D721Med (cell line): ENCODE measurements at regions not wholly inside any gene's neighbourhood (a gene's known extent, or its start where the extent isn't known, plus 50 kb on each side); places are given as distances from the start of the nearest gene placed in this dataset.
"Not testable (repeated sequence)": the region's sequence is repeated elsewhere in the genome, so short reads cannot be mapped to it uniquely, and the experiment has no call there.

ENCODE experiments used
- DNase-seq: peaks from one replicate; pipeline ENCODE4 v3.0.0; 2011; ENCODE audit warnings: low spot score; ENCODE audit not compliant: insufficient read length
- FAIRE-seq: peaks from 2 replicates; lab custom pipeline; 2011; peaks lifted over from hg19 to GRCh38; lab: Jason Lieb, UNC
- TF ChIP-seq, protein P1 (sequence below): IDR thresholded peaks from 2 replicates; pipeline ENCODE4 v1.5.1; 2012; ENCODE audit warnings: mild to moderate bottlenecking, control low read depth; ENCODE audit not compliant: insufficient read depth; ENCODE audit errors: missing control alignments

DNA sequence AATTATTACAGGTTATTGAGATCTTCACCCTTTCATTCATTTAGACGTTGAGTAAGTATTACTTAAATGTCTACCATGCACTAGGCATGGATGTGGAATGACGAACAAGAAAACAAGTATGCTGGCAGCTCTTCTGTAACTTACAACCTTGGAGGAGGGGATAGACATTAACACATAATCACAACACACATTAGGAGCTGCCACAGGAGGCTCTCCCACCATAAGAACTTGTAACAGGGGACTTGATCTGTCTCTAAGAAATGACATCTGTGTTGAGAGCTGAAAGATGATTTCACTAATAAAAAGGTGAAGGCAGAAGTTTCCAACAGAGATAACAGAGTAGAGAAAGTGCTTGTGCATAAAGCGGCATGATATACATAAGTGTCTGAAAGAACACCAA is 384.7 kb upstream of the ZEB2 start:
- no peak for DNase-seq
- FAIRE-seq = no peak
- TF ChIP-seq, protein P1, sequence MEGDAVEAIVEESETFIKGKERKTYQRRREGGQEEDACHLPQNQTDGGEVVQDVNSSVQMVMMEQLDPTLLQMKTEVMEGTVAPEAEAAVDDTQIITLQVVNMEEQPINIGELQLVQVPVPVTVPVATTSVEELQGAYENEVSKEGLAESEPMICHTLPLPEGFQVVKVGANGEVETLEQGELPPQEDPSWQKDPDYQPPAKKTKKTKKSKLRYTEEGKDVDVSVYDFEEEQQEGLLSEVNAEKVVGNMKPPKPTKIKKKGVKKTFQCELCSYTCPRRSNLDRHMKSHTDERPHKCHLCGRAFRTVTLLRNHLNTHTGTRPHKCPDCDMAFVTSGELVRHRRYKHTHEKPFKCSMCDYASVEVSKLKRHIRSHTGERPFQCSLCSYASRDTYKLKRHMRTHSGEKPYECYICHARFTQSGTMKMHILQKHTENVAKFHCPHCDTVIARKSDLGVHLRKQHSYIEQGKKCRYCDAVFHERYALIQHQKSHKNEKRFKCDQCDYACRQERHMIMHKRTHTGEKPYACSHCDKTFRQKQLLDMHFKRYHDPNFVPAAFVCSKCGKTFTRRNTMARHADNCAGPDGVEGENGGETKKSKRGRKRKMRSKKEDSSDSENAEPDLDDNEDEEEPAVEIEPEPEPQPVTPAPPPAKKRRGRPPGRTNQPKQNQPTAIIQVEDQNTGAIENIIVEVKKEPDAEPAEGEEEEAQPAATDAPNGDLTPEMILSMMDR = no peak

DNA sequence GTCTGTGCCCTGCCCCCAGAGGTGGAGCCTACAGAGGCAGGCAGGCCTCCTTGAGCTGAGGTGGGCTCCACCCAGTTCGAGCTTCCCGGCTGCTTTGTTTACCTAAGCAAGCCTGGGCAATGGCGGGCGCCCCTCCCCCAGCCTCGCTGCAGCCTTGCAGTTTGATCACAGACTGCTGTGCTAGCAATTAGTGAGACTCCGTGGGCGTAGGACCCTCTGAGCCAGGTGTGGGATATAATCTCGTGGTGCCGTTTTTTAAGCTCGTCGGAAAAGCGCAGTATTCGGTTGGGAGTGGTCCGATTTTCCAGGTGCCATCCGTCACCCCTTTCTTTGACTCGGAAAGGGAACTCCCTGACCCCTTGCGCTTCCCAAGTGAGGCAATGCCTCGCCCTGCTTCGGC is 383.1 kb upstream of the ZEB2 start:
- FAIRE-seq = not testable (repeated sequence)

DNA sequence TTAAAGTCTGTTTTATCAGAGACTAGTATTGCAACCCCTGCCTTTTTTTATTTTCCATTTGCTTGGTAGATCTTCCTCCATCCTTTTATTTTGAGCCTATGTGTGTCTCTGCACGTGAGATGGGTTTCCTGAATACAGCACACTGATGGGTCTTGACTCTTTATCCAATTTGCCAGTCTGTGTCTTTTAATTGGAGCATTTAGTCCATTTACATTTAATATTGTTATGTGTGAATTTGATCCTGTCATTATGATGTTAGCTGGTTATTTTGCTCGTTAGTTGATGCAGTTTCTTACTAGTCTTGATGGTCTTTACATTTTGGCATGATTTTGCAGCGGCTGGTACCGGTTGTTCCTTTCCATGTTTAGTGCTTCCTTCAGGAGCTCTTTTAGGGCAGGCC is 381.5 kb upstream of the ZEB2 start:
- not testable (repeated sequence) for FAIRE-seq, DNase-seq

More for the DNA sequence above, 383.1 kb upstream of the ZEB2 start:
- DNase-seq = not testable (repeated sequence)

DNA sequence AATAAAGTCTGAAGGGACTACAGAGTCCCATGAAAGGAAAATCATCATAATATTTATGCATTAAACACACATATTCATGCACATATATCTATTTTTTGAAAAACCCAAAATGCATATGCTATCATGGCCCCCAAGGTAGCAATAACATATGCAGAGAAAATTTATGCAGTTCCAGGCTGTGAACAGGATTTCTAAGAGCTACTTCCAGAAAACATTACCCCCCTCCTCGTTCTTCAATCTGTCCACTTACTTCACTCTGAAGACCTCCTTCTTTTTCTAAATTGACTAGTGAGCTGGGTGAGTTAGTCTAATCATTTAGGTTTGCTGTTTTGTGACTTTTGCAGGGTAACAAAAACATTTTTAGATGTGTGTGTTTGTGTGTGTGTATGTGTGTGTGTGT is 376.4 kb upstream of the ZEB2 start:
- DNase-seq (no peak), FAIRE-seq (peak; percentile 35)
- TF ChIP-seq, protein P1 = no peak

DNA sequence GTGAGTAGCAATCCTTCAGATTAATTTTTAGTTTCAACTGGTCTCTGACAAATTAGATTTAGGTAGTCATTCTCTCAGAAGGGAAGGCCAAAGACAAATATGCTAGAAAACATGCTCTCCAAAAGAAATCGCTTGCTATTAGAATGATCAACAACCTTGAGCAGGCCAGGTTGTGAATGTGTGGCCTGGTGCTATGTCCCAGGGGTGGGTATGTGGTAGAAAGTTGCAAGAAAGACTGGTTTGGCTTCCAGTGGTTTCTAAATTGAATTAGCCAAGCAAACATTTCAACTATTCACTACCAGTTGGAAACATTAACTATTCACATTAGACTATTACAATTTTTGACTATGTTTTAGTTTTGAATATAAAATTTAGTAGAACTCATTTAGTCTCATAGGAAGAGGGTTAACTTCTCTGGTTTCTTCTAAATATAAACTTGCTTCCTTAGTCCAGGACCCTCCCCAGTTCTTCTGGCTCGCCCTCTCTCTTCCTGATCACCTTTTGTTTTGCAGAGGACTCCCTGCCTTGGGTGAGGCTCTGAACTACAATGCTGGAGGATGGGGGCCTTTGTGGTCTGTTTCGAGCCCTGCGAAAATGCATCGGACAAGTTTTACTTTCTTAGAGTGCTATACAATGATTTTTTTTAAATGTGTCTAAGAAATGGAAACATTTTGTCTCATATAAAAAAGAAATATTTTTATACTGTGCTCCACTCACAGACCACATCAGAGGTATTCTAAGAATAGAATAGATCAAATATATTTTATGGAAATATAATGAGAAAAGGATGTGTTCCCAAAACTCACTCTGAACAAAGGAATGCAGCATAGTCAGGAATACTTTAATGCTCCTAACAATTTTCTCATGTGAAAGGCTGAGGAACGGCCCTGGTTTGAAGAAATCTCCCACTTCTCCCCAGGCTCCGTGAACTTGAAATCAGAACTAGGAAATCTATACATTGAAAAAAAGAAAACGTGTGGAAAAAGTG is 375.0 kb upstream of the ZEB2 start:
- FAIRE-seq = no peak
- TF ChIP-seq, protein P1 = no peak
- no peak for DNase-seq

DNA sequence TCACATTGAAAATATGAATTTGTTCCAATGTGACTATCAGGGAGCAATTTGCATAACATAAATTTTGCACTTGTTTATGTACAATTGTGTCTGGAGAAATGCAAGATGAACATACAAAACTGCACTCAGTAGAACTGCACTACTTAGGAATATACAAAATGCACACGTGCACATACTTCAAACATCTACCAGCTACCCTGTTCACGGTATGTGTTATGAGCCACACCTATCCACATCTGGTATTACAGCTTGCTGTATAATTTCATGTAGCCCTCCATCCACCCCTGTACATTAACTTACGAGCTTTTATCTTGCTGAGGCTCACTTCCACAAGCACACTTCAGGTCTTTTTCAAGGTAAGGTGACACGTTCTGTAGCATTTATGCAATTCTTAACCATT is 373.5 kb upstream of the ZEB2 start:
- DNase-seq = no peak
- TF ChIP-seq, protein P1 = no peak
- FAIRE-seq = no peak

DNA sequence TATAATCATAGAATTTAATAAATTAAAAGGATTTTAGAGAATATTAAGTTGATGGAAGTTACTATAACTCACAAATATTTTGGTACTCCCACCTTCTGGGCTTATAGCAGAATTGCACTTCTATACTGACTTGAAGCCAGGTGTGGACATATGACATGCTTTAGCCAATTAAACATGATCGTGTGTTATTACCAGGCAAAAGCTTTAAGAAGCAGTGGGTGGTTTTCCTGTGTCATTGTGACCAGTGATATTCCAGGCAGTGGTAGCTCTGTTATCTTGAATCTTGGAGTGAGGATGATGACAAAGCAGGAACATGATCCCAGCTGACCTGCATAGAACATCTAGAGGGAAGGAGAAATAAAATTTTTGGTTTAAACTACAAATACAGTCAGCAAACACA is 370.9 kb upstream of the ZEB2 start:
- DNase-seq (no peak), FAIRE-seq (no peak)
- TF ChIP-seq, protein P1 = no peak

DNA sequence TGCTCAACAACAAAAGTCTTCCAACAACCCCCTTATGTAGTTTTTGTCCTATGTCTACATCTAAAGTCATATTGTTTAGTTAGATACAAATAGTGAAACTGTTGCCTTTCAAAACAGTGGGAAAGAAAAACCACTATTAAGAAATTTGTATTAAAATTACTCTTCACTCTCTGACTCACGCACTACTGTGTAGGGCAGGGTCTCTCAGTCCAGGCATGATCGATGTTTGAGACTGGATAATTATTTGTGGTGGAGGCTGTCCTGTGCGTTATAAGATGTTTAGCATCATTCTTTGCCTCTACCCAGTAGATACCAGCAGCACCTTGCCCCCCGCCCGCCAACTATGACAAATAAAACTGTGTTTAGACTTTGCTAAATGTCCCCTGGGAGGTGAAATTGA is 369.4 kb upstream of the ZEB2 start:
- FAIRE-seq (no peak), DNase-seq (no peak)
- TF ChIP-seq, protein P1 = no peak
